Inflammatory macrophage treated with lipopolysaccharide for 4 hours (primary cell): ENCODE measurements at regions not wholly inside any gene's neighbourhood (a gene's known extent, or its start where the extent isn't known, plus 50 kb on each side); places are given as distances from the start of the nearest gene placed in this dataset.
A peak's percentile ranks its signal among the peaks of the same experiment; 100 is the strongest.

Source experiments
- DNase-seq: peaks from one replicate; pipeline ENCODE4 v3.0.0-alpha.2; 2020

DNA sequence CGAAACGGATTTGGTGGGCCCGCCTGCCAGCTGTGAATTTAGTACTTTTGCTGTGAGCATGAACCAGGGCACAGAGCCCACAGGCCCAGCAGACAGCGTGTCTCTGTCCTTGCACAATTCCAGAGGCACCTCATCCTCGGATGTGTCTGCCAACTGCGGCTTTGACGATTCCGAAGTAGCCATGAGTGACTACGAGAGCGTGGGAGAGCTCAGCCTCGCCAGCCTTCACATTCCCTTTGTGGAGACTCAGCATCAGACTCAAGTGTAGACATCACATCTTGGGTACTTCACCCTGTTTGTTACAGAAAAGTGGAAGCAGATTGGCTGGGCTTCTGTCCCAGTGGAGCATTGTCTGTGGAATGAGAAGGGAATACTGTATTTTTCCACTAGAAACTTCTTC lies 78.6 kb upstream of the MTNR1B start:
- no peak for DNase-seq

DNA sequence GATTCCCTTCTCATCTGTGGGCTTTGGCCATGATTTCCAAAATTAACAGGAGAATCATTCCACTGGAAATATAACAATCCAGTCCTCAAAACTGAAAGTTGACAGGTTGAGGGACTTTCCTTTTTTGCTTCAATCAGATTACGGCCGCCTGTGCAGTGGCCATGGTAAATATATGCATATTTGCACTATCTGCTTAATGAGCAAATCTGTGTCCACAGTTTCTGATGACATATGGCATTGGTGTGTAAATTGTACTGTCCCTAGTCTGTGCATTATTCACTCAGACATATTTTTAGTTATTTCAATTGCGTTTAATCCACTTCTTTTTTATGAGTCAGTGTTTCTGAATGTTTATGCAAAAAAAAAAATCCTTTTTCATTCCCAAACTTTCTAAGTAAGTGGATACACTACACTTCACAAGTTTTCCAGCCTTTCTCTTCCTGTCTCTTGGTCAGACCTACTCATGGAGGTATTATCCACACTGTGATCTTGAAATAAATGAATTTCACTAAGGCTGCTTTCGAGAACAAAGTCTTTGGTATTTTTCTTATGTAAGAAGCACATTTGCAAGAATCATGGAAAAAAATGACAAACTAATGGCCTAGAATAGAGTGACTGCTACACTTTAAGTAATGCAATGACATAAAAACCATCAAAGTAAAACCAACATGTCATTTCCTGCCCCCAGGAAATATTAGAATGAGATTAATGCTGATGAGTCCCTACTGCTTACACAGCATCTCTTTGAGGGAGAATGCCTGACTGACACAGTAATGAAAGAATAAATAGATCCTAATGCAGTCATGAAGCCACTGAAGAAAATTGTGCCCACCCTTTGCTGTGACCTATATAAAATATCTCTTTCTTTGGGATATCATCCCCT lies 76.4 kb upstream of the MTNR1B start:
- DNase-seq: no peak

DNA sequence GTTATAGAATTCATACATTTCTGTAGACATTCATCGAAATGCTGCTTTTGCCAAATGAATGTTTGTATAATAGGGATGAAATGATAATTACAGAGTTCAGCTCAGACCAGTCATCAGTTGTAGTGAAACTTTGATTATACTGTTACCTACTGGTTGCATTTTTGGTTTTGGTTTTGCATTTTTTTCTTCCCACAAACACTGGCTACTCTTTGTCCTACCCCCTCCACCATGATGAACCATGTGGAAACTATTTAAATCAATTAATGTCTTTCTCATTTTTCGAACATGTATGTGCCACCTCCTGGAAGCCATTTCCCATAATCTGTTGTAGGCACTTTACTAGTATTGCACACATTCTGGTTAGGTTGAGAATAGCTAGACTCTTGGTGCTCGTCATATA lies 75.3 kb upstream of the MTNR1B start:
- no peak for DNase-seq

DNA sequence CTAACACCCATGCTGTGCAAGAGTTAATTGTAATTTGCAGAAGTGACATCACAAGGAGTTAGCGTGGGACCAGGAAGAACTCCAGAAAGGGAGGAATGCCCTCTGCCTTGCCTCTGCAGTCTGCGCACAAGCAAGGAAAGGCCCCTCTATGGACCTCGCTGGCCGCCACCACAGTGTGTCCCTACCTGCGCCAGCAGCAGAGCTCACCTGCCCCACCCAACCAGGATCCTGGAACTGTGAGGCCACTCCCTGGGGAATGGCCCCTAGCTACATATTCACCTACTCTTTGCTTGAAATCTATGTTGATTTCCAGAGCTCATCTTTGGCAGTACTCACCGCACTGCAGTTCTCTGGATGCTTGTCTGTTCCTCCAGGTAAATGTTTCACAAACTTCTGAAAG lies 72.0 kb upstream of the MTNR1B start:
- DNase-seq: no peak

DNA sequence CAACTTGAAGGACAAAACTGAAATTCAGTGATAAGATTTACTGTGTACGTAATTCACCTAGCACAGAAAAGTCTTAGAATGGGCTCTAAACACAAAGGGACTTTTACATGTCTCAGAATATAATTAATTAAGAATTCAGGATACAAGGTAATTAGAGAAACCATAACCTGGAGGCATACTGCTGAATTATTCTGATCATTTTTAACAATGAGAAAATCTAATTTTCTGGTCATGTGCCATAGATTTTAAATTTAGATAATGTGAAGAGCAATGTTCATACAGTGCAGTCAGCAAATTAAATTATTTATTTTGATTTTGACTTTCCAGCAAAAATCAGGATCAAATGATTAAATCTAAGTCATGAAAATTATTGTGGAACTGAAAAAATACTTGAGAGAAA lies 67.0 kb upstream of the MTNR1B start:
- DNase-seq: no peak

DNA sequence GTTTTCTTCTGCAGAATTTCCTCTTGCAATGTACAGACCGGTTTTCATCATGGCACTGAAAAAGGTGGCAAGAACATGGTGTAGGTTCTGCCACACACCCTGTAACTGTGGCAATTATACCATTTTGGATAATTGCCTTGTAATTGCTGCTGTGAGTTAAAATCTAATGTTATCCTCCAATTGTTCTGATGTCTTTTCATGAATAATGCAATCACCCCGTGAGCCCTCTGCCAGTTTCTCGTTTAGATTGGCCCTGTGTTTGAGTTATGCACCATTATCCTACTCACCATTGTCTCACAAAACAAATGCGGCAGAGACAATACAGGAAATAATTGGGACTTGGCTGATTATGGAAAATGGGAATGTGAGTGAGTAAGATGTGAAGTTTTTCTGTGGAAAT lies 61.8 kb upstream of the MTNR1B start:
- DNase-seq: no peak

DNA sequence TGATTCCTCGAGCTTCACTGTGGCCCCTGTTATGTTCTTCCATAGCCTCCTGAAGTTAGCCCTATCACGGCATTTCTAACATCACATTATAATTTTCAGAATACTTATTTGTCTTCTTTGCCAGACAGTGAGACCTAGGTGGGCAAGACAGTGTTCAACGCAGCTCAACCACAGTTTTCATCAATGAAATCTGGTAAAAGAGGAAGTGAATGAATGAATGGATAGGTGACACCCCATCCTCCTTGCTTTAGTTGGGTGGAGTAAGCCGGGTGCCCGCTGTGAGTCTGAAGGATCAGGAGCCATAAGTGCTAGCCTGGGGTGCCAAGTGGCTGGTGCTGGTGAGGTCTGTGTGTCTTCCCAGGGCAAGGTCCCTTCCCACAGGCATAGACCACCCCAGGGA lies 60.2 kb upstream of the MTNR1B start:
- no peak for DNase-seq

DNA sequence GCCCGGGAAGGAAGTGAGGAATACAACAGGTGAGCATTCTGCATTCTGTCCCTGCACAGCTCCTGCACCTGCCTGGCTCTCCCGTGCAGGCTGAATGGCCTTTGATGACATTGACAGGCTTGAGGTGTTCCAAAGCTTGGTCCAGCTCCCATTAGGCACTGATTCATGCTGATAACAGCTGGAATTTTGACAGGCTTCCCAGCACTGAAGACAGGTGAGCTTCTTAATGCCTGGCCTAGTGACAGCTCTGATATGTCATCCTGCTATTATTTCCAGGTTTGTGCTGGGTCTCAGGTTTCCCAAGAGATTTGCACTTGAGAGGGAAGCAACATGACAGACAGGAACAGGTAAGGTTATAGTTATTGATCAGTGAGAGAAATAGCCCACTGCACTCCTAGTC lies 58.0 kb upstream of the MTNR1B start:
- DNase-seq: no peak

DNA sequence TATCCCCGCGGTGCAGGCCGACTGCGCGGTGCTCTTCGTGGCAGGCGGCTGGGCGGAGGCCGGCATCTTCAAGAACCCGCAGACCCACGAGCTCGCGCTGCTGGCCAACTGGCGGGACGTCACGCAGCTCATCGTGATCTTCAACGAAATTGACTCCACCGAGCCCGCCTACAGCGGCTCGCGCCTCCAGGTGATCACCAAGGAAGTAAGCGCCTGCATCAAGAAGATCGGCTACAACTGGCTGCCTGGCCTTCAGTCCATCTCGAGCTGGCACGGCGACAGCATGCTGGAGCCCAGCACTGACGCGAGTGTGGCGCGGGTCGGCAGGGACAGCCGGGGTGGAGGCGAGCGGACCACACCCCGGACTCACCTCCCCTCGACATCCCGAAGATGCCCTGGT lies 53.9 kb upstream of the MTNR1B start:
- no peak for DNase-seq

DNA sequence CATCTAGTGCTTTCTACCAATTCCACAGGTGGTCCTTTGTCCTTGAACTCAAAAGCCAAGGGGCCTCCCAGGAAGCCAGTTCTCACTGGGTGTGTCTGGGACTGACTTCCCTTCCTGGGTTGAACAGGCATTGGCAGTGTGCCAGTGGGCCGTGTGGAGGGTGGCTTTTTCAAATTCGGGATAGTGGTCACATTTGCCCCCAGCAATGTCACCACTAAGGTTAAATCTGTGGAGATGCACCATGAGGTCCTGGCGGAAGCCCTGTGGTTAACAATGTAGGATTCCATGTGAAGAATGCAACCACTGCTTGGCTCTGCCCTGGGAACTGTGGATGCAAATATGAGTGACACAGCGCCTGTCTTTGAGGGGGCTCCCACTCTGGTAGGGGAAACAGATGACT lies 53.2 kb upstream of the MTNR1B start:
- no peak for DNase-seq

DNA sequence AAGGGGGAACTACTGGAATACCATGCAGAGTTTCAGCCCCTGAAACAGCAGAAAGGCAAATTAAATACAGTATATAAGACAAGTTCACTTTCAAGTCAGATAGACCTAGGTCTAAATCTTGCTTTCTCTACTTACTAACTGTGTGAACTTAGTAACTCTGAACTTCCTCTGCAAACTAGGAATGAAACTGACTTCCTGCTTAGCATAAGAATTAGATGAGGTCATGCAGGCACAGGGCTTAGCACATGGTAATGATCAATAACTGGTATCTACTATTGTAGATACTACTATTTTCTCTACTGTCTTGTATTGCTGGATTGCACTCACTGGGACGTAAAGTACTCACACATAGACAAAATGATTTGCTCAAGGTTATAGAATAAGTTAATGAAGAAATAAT lies 51.5 kb upstream of the MTNR1B start:
- peak; percentile 2 for DNase-seq

DNA sequence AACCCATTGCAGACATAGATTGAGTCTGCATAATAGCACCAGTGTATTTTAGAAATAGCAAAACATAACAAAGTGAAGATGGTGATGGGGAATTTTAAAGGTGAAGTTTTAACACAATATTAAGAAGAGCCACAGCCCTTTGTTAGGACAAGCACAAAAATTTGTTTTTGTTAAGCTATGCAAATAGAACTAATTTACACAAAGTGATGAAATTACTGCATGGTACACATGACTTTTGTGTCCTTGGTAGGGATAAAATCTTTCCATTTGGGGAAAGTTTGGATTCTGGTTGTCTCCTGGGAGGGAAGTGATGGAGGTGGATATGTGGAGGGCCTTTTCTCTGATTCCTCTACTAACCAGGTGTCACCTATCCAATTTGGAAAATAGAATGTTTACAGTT lies 50.4 kb upstream of the MTNR1B start:
- DNase-seq: no peak
